HG03354 (cell line): ENCODE measurements at regions not wholly inside any gene's neighbourhood (a gene's known extent, or its start where the extent isn't known, plus 50 kb on each side); places are given as distances from the start of the nearest gene placed in this dataset.
"Not testable (repeated sequence)": the region's sequence is repeated elsewhere in the genome, so short reads cannot be mapped to it uniquely, and the experiment has no call there.

Source experiments
- ATAC-seq: cut with Tn5 transposase; IDR thresholded peaks from one replicate; pipeline ENCODE4 v1.9.1; 2021; ENCODE audit warnings: mild to moderate bottlenecking; ENCODE audit not compliant: unreplicated experiment, poor library complexity, severe bottlenecking

- no peak for ATAC-seq
Observed at GRCh38 chr3:103510760-103511159, 1075.9 kb downstream of the ZPLD1 start.

- ATAC-seq: no peak
Observed at GRCh38 chr3:103511891-103512290, 1077.1 kb downstream of the ZPLD1 start.

- no peak for ATAC-seq
Observed at GRCh38 chr3:103512595-103512994, 1077.8 kb downstream of the ZPLD1 start.

GRCh38 chr3:103513003-103513402, 1078.2 kb downstream of the ZPLD1 start:
- no peak for ATAC-seq

GRCh38 chr3:103515116-103515515, 1080.3 kb downstream of the ZPLD1 start:
- ATAC-seq: no peak

GRCh38 chr3:103516950-103517349, 1082.1 kb downstream of the ZPLD1 start:
- no peak for ATAC-seq

- ATAC-seq: not testable (repeated sequence)
Observed at GRCh38 chr3:103531327-103531726, 1096.5 kb downstream of the ZPLD1 start.

- no peak for ATAC-seq
Observed at GRCh38 chr3:103532986-103533385, 1098.2 kb downstream of the ZPLD1 start.

- ATAC-seq: no peak
Observed at GRCh38 chr3:103554451-103554850, 1119.6 kb downstream of the ZPLD1 start.

GRCh38 chr3:103564116-103564515, 1129.3 kb downstream of the ZPLD1 start:
- ATAC-seq: not testable (repeated sequence)

- no peak for ATAC-seq
Observed at GRCh38 chr3:103585809-103586208, 1151.0 kb downstream of the ZPLD1 start.

- no peak for ATAC-seq
Observed at GRCh38 chr3:103589770-103590169, 1155.0 kb downstream of the ZPLD1 start.

- ATAC-seq: no peak
Observed at GRCh38 chr3:103600844-103601243, 1166.0 kb downstream of the ZPLD1 start.

GRCh38 chr3:103601666-103602065, 1166.9 kb downstream of the ZPLD1 start:
- no peak for ATAC-seq

GRCh38 chr3:103609472-103609871, 1174.7 kb downstream of the ZPLD1 start:
- ATAC-seq: no peak

GRCh38 chr3:103613397-103614156, 1178.8 kb downstream of the ZPLD1 start:
- no peak for ATAC-seq

GRCh38 chr3:103614719-103615118, 1179.9 kb downstream of the ZPLD1 start:
- no peak for ATAC-seq

- no peak for ATAC-seq
Observed at GRCh38 chr3:103617961-103618360, 1183.1 kb downstream of the ZPLD1 start.

GRCh38 chr3:103624271-103624670, 1189.5 kb downstream of the ZPLD1 start:
- no peak for ATAC-seq

GRCh38 chr3:103629391-103629790, 1194.6 kb downstream of the ZPLD1 start:
- ATAC-seq: no peak

GRCh38 chr3:103644450-103644849, 1209.6 kb downstream of the ZPLD1 start:
- no peak for ATAC-seq

GRCh38 chr3:103653996-103654395, 1219.2 kb downstream of the ZPLD1 start:
- no peak for ATAC-seq
